Cardiac muscle cell (in vitro differentiated cells and primary cell): ENCODE measurements at regions not wholly inside any gene's neighbourhood (a gene's known extent, or its start where the extent isn't known, plus 50 kb on each side); places are given as distances from the start of the nearest gene placed in this dataset.

Source experiments
- DNase-seq, 2 donors: peaks; one replicate each; pipeline versions ENCODE4 v3.0.0 to v3.0.0-alpha.2; 2010 to 2017; ENCODE audit warnings: low read depth in 1 of 2, low spot score in 1 of 2
- H3K27ac ChIP-seq: fragments of 200-600 bp; sonication (generic); 2 replicates; pipeline ENCODE4 v1.5.1; 2016
- H3K27me3 ChIP-seq: fragments of 200-600 bp; sonication (generic); 2 replicates; pipeline ENCODE4 v1.6.0; 2016; ENCODE audit warnings: control low read depth
- H3K36me3 ChIP-seq: fragments of 200-600 bp; sonication (generic); 2 replicates; pipeline ENCODE4 v1.5.1; 2016; ENCODE audit warnings: control low read depth
- H3K4me1 ChIP-seq: fragments of 200-600 bp; sonication (generic); 2 replicates; pipeline ENCODE4 v1.8.1; 2017; ENCODE audit warnings: low read depth, mild to moderate bottlenecking, mixed run types
- H3K4me3 ChIP-seq: fragments of 200-600 bp; sonication (generic); 2 replicates; pipeline ENCODE4 v1.5.1; 2016; ENCODE audit warnings: mild to moderate bottlenecking
- H3K9me3 ChIP-seq: fragments of 200-600 bp; sonication (generic); 2 replicates; pipeline ENCODE4 v1.5.1; 2017; ENCODE audit warnings: low read depth, mild to moderate bottlenecking, control low read depth
- CTCF ChIP-seq: IDR thresholded peaks from 2 replicates; pipeline ENCODE4 v1.5.1; 2012; ENCODE audit warnings: low read depth, mild to moderate bottlenecking, low read length

DNA sequence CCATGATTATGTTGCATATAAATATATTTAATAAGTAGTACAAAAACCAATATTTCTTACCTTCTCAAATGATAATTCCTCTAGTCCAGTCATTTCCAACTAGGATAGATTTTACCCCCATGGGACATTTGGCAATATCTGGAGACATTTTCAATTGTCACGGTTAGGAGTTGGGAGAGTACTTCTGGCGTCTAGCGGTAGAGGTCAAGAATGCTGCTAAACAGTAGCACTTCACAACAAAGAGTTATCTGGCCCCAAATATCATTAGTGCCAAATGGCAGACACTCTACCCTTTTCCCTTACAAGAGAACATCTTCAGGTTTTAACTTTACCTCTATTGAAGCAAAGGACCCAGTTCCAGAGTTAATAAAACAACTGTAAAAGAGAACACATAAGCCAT lies 168.1 kb downstream of the FAT4 start:
- DNase-seq: no peak
- Histone ChIP-seq H3K4me1 (no peaks in the 10 kb centered on the region), H3K4me3 (no peak overlapping the region), H3K36me3 (peaks cover 4% of the 10 kb centered on the region), H3K27me3 (no peaks in the 10 kb centered on the region), H3K9me3 (no peaks in the 10 kb centered on the region), H3K27ac (no peak overlapping the region)
- TF ChIP-seq CTCF: no peak

GRCh38 chr4:125483278-125483677 lies 168.5 kb downstream of the FAT4 start:
- Histone ChIP-seq H3K36me3 (peaks cover 4% of the 10 kb centered on the region), H3K9me3 (no peaks in the 10 kb centered on the region), H3K27ac (no peak overlapping the region), H3K27me3 (no peaks in the 10 kb centered on the region), H3K4me3 (no peak overlapping the region), H3K4me1 (no peaks in the 10 kb centered on the region)
- no peak for TF ChIP-seq CTCF
- DNase-seq: peak in 1 of 2 donors; percentile 43

DNA sequence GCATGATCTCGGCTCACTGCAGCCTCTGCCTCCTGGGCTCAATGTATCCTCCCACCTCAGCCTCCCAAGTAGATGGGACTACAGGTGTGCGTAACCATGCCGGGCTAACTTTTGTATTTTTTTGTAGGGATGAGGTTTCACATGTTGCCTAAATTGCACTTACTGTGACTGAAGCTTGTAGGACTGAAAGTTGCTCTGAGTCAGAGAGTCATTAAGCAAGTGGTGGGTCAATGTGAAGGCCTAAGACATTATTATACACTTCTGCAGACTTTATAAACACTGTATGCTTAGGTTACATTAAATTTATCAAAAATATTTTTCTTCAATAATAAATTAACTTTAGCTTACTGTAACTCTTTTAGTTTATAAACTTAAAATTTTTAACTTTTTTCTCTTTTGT lies 170.2 kb downstream of the FAT4 start:
- TF ChIP-seq CTCF: no peak
- Histone ChIP-seq H3K4me3 (no peak overlapping the region), H3K27ac (no peak overlapping the region)

DNA sequence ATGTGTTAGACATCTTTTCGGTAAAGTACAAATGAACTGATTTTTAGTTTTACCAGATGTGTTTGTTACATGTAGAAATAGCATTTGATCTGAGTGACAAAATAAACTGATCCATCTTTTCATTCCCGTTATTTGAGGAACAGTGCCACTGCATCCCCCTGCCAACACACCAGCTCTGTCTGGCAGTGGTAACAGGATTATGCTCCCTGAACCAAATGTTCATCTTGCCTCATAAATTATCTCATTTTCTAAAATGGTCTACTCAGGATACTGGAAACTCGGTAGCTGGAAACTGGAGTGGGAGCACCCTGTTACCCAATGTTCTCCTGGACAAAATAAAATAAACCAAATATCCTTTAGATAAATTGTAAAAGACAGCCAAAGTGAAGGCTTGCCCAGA lies 171.6 kb downstream of the FAT4 start:
- no peaks in the 10 kb centered on the region for H3K27me3 ChIP-seq
- TF ChIP-seq CTCF: no peak
- H3K27ac ChIP-seq: no peak overlapping the region
- H3K36me3 ChIP-seq: peaks cover 4% of the 10 kb centered on the region
- no peak for DNase-seq
- no peaks in the 10 kb centered on the region for H3K9me3 ChIP-seq
- no peak overlapping the region for H3K4me3 ChIP-seq
- H3K4me1 ChIP-seq: no peaks in the 10 kb centered on the region

More for the DNA sequence above, 170.2 kb downstream of the FAT4 start:
- Histone ChIP-seq H3K27me3 (no peaks in the 10 kb centered on the region), H3K4me1 (no peaks in the 10 kb centered on the region), H3K36me3 (peaks cover 4% of the 10 kb centered on the region), H3K9me3 (no peaks in the 10 kb centered on the region)
- no peak for DNase-seq

DNA sequence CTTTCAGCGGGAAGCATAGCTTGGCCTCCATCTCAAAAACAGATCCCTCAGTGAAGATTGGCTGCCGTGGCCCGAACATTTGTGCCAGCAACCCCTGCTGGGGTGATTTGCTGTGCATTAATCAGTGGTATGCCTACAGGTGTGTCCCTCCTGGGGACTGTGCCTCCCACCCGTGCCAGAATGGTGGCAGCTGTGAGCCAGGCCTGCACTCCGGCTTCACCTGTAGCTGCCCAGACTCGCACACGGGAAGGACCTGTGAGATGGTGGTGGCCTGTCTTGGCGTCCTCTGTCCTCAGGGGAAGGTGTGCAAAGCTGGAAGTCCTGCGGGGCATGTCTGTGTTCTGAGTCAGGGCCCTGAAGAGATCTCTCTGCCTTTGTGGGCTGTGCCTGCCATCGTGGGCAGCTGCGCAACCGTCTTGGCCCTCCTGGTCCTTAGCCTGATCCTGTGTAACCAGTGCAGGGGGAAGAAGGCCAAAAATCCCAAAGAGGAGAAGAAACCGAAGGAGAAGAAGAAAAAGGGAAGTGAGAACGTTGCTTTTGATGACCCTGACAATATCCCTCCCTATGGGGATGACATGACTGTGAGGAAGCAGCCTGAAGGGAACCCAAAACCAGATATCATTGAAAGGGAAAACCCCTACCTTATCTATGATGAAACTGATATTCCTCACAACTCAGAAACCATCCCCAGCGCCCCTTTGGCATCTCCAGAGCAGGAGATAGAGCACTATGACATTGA lies 175.4 kb downstream of the FAT4 start:
- H3K4me3 ChIP-seq: no peak overlapping the region
- no peaks in the 10 kb centered on the region for H3K9me3 ChIP-seq
- peaks cover 4% of the 10 kb centered on the region for H3K36me3 ChIP-seq
- TF ChIP-seq CTCF: no peak
- no peaks in the 10 kb centered on the region for H3K4me1 ChIP-seq
- no peak for DNase-seq
- H3K27ac ChIP-seq: no peak overlapping the region
- H3K27me3 ChIP-seq: no peaks in the 10 kb centered on the region
